ENCODE measurements at regions not wholly inside any gene's neighbourhood (a gene's known extent, or its start where the extent isn't known, plus 50 kb on each side); places are given as distances from the start of the nearest gene placed in this dataset.
"Not testable (repeated sequence)": the region's sequence is repeated elsewhere in the genome, so short reads cannot be mapped to it uniquely, and the experiment has no call there.

DNA sequence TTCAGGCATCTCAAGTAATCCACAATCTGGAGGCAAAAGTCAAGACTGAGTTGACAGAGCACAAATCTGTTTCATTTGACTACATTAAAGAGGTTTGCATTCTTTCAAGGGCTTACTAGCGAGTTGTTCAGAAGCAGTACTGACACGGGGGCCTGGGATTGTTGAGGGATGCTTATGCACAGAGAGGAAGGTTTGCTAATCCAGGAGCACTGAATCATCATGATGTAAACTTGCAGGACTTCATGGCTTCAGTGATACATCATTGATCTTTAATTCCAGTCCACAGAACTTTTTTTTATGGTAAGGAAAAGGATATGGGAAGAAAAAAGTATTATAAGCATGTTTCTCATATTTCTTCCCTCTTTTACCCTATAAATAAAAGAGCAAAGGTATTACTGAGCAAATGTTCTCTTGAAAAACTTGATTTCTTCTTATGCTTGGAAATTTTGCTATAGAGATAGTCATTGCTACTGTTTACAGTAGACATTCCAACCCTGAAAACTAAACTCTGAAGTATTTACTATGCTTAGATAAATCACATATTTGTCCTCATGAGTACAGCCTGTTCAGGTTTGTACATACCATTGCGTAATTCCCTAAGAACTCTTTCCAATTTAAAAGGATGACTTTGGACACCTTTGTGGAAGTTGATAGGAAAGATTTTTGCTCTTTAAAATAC is 65.8 kb upstream of the KPNA3 start (continued):
- TF ChIP-seq CBX8 (IDR thresholded peaks at IDR 0.05), result no peak
- TF ChIP-seq HDAC2 (IDR thresholded peaks at IDR 0.05), result no peak
- TF ChIP-seq BHLHE40 (IDR thresholded peaks at IDR 0.05; ENCODE audit: low read depth, low read length), result no peak
- TF ChIP-seq RARB (CRISPR knock-in tag; IDR thresholded peaks at IDR 0.05), result no peak

- FAIRE-seq, result no peak
- 46% methylated on average over 4 of the region's 4 CpGs for WGBS (ENCODE audit: missing lambda C conversion rate)
- ChIA-PET CTCF (interaction anchor here (1.6 kb wide), 2 partner anchors 63 to 80 kb away, joined by 3 to 9 read pairs; partner anchors contain the start of genes KPNA3 and SPRYD7), POLR2A (no interaction called here)
- no peak for ATAC-seq
- no peak overlapping the region for H3K4me2 ChIP-seq
- peaks cover 34% of the 10 kb centered on the region for H3K4me1 ChIP-seq
- TF ChIP-seq SREBF2 (IDR thresholded peaks at IDR 0.05), result no peak
- no peak for TF ChIP-seq CHD4 (IDR thresholded peaks at IDR 0.05; ENCODE audit: borderline replicate concordance)
- H3K9me3 ChIP-seq, result peaks cover 27% of the 10 kb centered on the region
- DNase-seq (ENCODE audit: low read depth in 1 of 2, low spot score in 1 of 2), result no peak
- no peak overlapping the region for H3K4me3 ChIP-seq
- peak overlapping the region; percentile 50 to 96 for H3K27ac ChIP-seq
These were observed 63.4 kb upstream of the KPNA3 start for GRCh38 chr13:49855930-49856329.

- FAIRE-seq (no peak), DNase-seq (ENCODE audit: low read depth in 1 of 2, low spot score in 1 of 2) (no peak), ATAC-seq (no peak)
- no peak overlapping the region for H3K4me3 ChIP-seq
- H3K27ac ChIP-seq, result no peak overlapping the region
- TF ChIP-seq FOSB (CRISPR knock-in tag; IDR thresholded peaks at IDR 0.05) (no peak), ZFP36 (IDR thresholded peaks at IDR 0.05; ENCODE audit: borderline replicate concordance, partially characterized antibody) (no peak)
- POLR2A ChIA-PET, result no interaction called here
- H3K9me3 ChIP-seq, result peaks cover 27% of the 10 kb centered on the region
- H3K4me2 ChIP-seq, result no peak overlapping the region
- CTCF ChIA-PET, result no interaction called here
- H3K4me1 ChIP-seq, result peaks cover 12% of the 10 kb centered on the region
- 57% methylated on average over 1 of the region's 1 CpG for WGBS (ENCODE audit: missing lambda C conversion rate)
These were observed 61.1 kb upstream of the KPNA3 start for GRCh38 chr13:49853535-49853934.

GRCh38 chr13:49852460-49852859 is 60.0 kb upstream of the KPNA3 start:
- CTCF ChIA-PET, result interaction anchor here (0.6 kb wide), 2 partner anchors 167 to 266 kb away, joined by 4 to 5 read pairs; no protein-coding TSS in a partner anchor
- H3K27ac ChIP-seq; ATAC-seq; FAIRE-seq; POLR2A ChIA-PET; H3K4me2 ChIP-seq; H3K4me3 ChIP-seq; DNase-seq (ENCODE audit: low read depth in 1 of 2, low spot score in 1 of 2): not testable (repeated sequence)
- WGBS (ENCODE audit: missing lambda C conversion rate), result 92% methylated on average over 4 of the region's 4 CpGs
- TF ChIP-seq ZC3H11A (IDR thresholded peaks at IDR 0.05), result peak; percentile 54
- peaks cover 27% of the 10 kb centered on the region for H3K9me3 ChIP-seq
- H3K4me1 ChIP-seq, result peaks cover 10% of the 10 kb centered on the region

DNA sequence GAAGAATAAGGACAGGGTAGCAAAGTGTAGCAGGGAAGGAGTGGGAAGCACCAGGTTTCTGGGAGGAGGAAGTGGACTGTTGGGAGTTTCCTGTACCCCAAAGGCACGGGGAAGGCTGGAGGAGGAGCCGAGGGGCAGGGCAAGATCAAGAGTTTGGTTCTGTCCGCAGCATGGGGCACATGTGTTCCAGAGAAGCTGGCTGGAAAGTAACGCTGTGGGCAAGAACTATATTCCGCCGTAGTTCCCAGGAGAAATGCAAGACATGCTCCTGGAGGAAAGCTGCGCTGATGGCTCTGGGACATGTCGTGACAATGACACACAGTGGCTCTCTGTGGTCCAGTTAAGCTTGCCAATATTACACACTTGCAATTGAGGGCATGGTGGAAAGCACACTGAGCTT is 51.7 kb upstream of the KPNA3 start:
- H3K27ac ChIP-seq, result no peak overlapping the region
- WGBS (ENCODE audit: missing lambda C conversion rate), result 81% methylated on average over 8 of the region's 8 CpGs
- no peaks in the 10 kb centered on the region for H3K9me3 ChIP-seq
- DNase-seq (ENCODE audit: low read depth in 1 of 2, low spot score in 1 of 2), result no peak
- H3K4me2 ChIP-seq, result no peak overlapping the region
- ChIA-PET CTCF (interaction anchor here (0.9 to 1.6 kb wide), 2 partner anchors 53 to 192 kb away, joined by 3 to 5 read pairs; no protein-coding TSS in a partner anchor), POLR2A (no interaction called here)
- no peak for FAIRE-seq
- no peak for TF ChIP-seq FOSL2 (IDR thresholded peaks at IDR 0.05)
- no peak for TF ChIP-seq FOSL2 (CRISPR knock-in tag; IDR thresholded peaks at IDR 0.05)
- TF ChIP-seq BHLHE40 (IDR thresholded peaks at IDR 0.05; ENCODE audit: low read depth, low read length), result no peak
- no peak for TF ChIP-seq GATA3 (IDR thresholded peaks at IDR 0.05; ENCODE audit: borderline replicate concordance)
- no peak for TF ChIP-seq KDM5A (IDR thresholded peaks at IDR 0.05)
- TF ChIP-seq ZFP36 (IDR thresholded peaks at IDR 0.05; ENCODE audit: borderline replicate concordance, partially characterized antibody), result no peak
- no peak for TF ChIP-seq CEBPB (IDR thresholded peaks at IDR 0.05)
- H3K4me1 ChIP-seq, result no peaks in the 10 kb centered on the region
- no peak overlapping the region for H3K4me3 ChIP-seq
- no peak for ATAC-seq

Data from A549 (cell line).